IPS-20b (cell line): ENCODE measurements at regions not wholly inside any gene's neighbourhood (a gene's known extent, or its start where the extent isn't known, plus 50 kb on each side); places are given as distances from the start of the nearest gene placed in this dataset.
"Not testable (repeated sequence)": the region's sequence is repeated elsewhere in the genome, so short reads cannot be mapped to it uniquely, and the experiment has no call there.

Experiments
- H3K27ac ChIP-seq: one replicate; pipeline ENCODE4 v1.5.1; 2013; ENCODE audit warnings: low read length
- H3K27me3 ChIP-seq: 2 replicates; pipeline ENCODE4 v1.6.1; 2013; ENCODE audit warnings: mild to moderate bottlenecking, low read length, inconsistent platforms; ENCODE audit not compliant: insufficient read depth
- H3K36me3 ChIP-seq: 2 replicates; pipeline ENCODE4 v1.6.1; 2013; ENCODE audit warnings: low read depth, mild to moderate bottlenecking, inconsistent platforms, low read length, moderate library complexity; ENCODE audit not compliant: insufficient read depth
- H3K4me1 ChIP-seq: 2 replicates; pipeline ENCODE4 v1.6.1; 2013; ENCODE audit warnings: mild to moderate bottlenecking, control low read depth, inconsistent platforms, low read length, moderate library complexity; ENCODE audit not compliant: insufficient read depth
- H3K4me3 ChIP-seq: 2 replicates; pipeline ENCODE4 v1.5.1; 2013; ENCODE audit warnings: mild to moderate bottlenecking, low read length, inconsistent platforms
- H3K9ac ChIP-seq: 2 replicates; pipeline ENCODE4 v1.6.1; 2013; ENCODE audit warnings: low read depth, mild to moderate bottlenecking, inconsistent platforms, low read length, moderate library complexity
- H3K9me3 ChIP-seq: 2 replicates; pipeline ENCODE4 v1.6.1; 2013; ENCODE audit warnings: mild to moderate bottlenecking, low read depth, low read length, inconsistent platforms; ENCODE audit not compliant: insufficient read depth

GRCh38 chr1:104329278-104329677 is 579.6 kb downstream of the AMY1C start:
- no peaks in the 10 kb centered on the region for H3K36me3 ChIP-seq
- no peaks in the 10 kb centered on the region for H3K9me3 ChIP-seq
- no peaks in the 10 kb centered on the region for H3K4me1 ChIP-seq
- no peak overlapping the region for H3K27ac ChIP-seq
- no peaks in the 10 kb centered on the region for H3K27me3 ChIP-seq
- no peak overlapping the region for H3K9ac ChIP-seq
- no peak overlapping the region for H3K4me3 ChIP-seq

- no peaks in the 10 kb centered on the region for H3K4me1 ChIP-seq
- no peaks in the 10 kb centered on the region for H3K27me3 ChIP-seq
- no peaks in the 10 kb centered on the region for H3K9me3 ChIP-seq
- no peak overlapping the region for H3K27ac ChIP-seq
- no peak overlapping the region for H3K9ac ChIP-seq
- H3K4me3 ChIP-seq = no peak overlapping the region
- H3K36me3 ChIP-seq = no peaks in the 10 kb centered on the region
Observed at GRCh38 chr1:104331763-104332162, 582.1 kb downstream of the AMY1C start.

GRCh38 chr1:104337927-104338326 is 588.2 kb downstream of the AMY1C start:
- H3K27me3 ChIP-seq, H3K27ac ChIP-seq, H3K4me1 ChIP-seq, H3K9me3 ChIP-seq, H3K9ac ChIP-seq, H3K36me3 ChIP-seq, H3K4me3 ChIP-seq: not testable (repeated sequence)

- H3K27ac ChIP-seq = no peak overlapping the region
- no peak overlapping the region for H3K9ac ChIP-seq
- H3K4me3 ChIP-seq = no peak overlapping the region
Observed at GRCh38 chr1:104341944-104342343, 592.2 kb downstream of the AMY1C start.

GRCh38 chr1:104348277-104348676 is 598.6 kb downstream of the AMY1C start:
- H3K9me3 ChIP-seq = no peaks in the 10 kb centered on the region

More at GRCh38 chr1:104341944-104342343, 592.2 kb downstream of the AMY1C start:
- Histone ChIP-seq H3K36me3 (no peaks in the 10 kb centered on the region), H3K9me3 (no peaks in the 10 kb centered on the region), H3K4me1 (no peaks in the 10 kb centered on the region), H3K27me3 (no peaks in the 10 kb centered on the region)

GRCh38 chr1:104353580-104353979 is 603.9 kb downstream of the AMY1C start:
- Histone ChIP-seq H3K27me3 (no peaks in the 10 kb centered on the region), H3K4me1 (no peaks in the 10 kb centered on the region), H3K9me3 (no peaks in the 10 kb centered on the region), H3K36me3 (no peaks in the 10 kb centered on the region), H3K27ac (no peak overlapping the region), H3K4me3 (no peak overlapping the region), H3K9ac (no peak overlapping the region)

More at GRCh38 chr1:104348277-104348676, 598.6 kb downstream of the AMY1C start:
- no peak overlapping the region for H3K4me3 ChIP-seq
- H3K36me3 ChIP-seq = no peaks in the 10 kb centered on the region
- H3K27ac ChIP-seq = no peak overlapping the region
- no peak overlapping the region for H3K9ac ChIP-seq
- H3K4me1 ChIP-seq = no peaks in the 10 kb centered on the region
- no peaks in the 10 kb centered on the region for H3K27me3 ChIP-seq

- Histone ChIP-seq H3K27ac (no peak overlapping the region), H3K36me3 (no peaks in the 10 kb centered on the region), H3K27me3 (no peaks in the 10 kb centered on the region), H3K4me3 (no peak overlapping the region), H3K9ac (no peak overlapping the region), H3K9me3 (no peaks in the 10 kb centered on the region), H3K4me1 (no peaks in the 10 kb centered on the region)
Observed at GRCh38 chr1:104358086-104358485, 608.4 kb downstream of the AMY1C start.

- H3K36me3 ChIP-seq = no peaks in the 10 kb centered on the region
- no peak overlapping the region for H3K4me3 ChIP-seq
- no peaks in the 10 kb centered on the region for H3K27me3 ChIP-seq
- H3K27ac ChIP-seq = no peak overlapping the region
- H3K9me3 ChIP-seq = no peaks in the 10 kb centered on the region
- no peak overlapping the region for H3K9ac ChIP-seq
- H3K4me1 ChIP-seq = no peaks in the 10 kb centered on the region
Observed at GRCh38 chr1:104358621-104359020, 608.9 kb downstream of the AMY1C start.

GRCh38 chr1:104378414-104378813 is 628.7 kb downstream of the AMY1C start:
- H3K27ac ChIP-seq = no peak overlapping the region
- H3K9ac ChIP-seq = no peak overlapping the region
- no peaks in the 10 kb centered on the region for H3K27me3 ChIP-seq
- H3K4me1 ChIP-seq = peaks cover 5% of the 10 kb centered on the region; the same call in 1 of the 2 replicates
- H3K4me3 ChIP-seq = no peak overlapping the region
- H3K9me3 ChIP-seq = no peaks in the 10 kb centered on the region
- H3K36me3 ChIP-seq = no peaks in the 10 kb centered on the region

GRCh38 chr1:104380003-104380402 is 630.3 kb downstream of the AMY1C start:
- Histone ChIP-seq H3K36me3 (no peaks in the 10 kb centered on the region), H3K4me3 (no peak overlapping the region), H3K4me1 (peaks cover 5% of the 10 kb centered on the region; the same call in 1 of the 2 replicates), H3K27me3 (no peaks in the 10 kb centered on the region), H3K9ac (no peak overlapping the region), H3K9me3 (no peaks in the 10 kb centered on the region), H3K27ac (no peak overlapping the region)

GRCh38 chr1:104387716-104388508 is 638.2 kb downstream of the AMY1C start:
- no peaks in the 10 kb centered on the region for H3K4me1 ChIP-seq
- H3K36me3 ChIP-seq = no peaks in the 10 kb centered on the region
- H3K4me3 ChIP-seq = no peak overlapping the region
- H3K27ac ChIP-seq = no peak overlapping the region
- H3K9ac ChIP-seq = no peak overlapping the region
- no peaks in the 10 kb centered on the region for H3K27me3 ChIP-seq
- no peaks in the 10 kb centered on the region for H3K9me3 ChIP-seq

- H3K9me3 ChIP-seq = no peaks in the 10 kb centered on the region
- no peaks in the 10 kb centered on the region for H3K27me3 ChIP-seq
- no peak overlapping the region for H3K27ac ChIP-seq
- no peaks in the 10 kb centered on the region for H3K4me1 ChIP-seq
- no peak overlapping the region for H3K4me3 ChIP-seq
- H3K9ac ChIP-seq = no peak overlapping the region
- H3K36me3 ChIP-seq = no peaks in the 10 kb centered on the region
Observed at GRCh38 chr1:104392552-104392951, 642.9 kb downstream of the AMY1C start.
